Ascending aorta (tissue), 2 donors: ENCODE measurements at regions not wholly inside any gene's neighbourhood (a gene's known extent, or its start where the extent isn't known, plus 50 kb on each side); places are given as distances from the start of the nearest gene placed in this dataset.

Source experiments
- DNase-seq, 2 donors: peaks; one replicate each; pipeline ENCODE4 v3.0.0-alpha.2; 2019; ENCODE audit warnings: low spot score in 2 of 2
- H3K27ac ChIP-seq, 2 donors: fragments of 200-600 bp; sonication (generic); one replicate each; pipeline ENCODE4 v1.5.1; 2016 to 2017; ENCODE audit warnings: mild to moderate bottlenecking in 1 of 2
- H3K27me3 ChIP-seq: fragments of 200-600 bp; sonication (generic); one replicate; pipeline ENCODE4 v1.5.1; 2017
- H3K36me3 ChIP-seq, 2 donors: fragments of 200-600 bp; sonication (generic); one replicate each; pipeline ENCODE4 v1.5.1; 2016
- H3K4me1 ChIP-seq, 2 donors: fragments of 200-600 bp; sonication (generic); one replicate each; pipeline ENCODE4 v1.5.1; 2016 to 2017; ENCODE audit warnings: mild to moderate bottlenecking in 1 of 2
- H3K4me3 ChIP-seq, 2 donors: fragments of 200-600 bp; sonication (generic); one replicate each; pipeline ENCODE4 v1.5.1; 2016 to 2017; ENCODE audit warnings: mild to moderate bottlenecking in 1 of 2
- H3K9me3 ChIP-seq, 2 donors: fragments of 200-600 bp; sonication (generic); one replicate each; pipeline ENCODE4 v1.5.1; 2016
- CTCF ChIP-seq, 3 experiments: fragments of 200-600 bp in 2 of 3; fragments of 450-650 bp in 1 of 3; sonication (generic) in 2 of 3; IDR thresholded peaks; one replicate each; pipeline ENCODE4 v1.5.1; 2016 to 2019; ENCODE audit warnings: antibody characterized with exemption in 3 of 3, mild to moderate bottlenecking in 1 of 3, moderate library complexity in 1 of 3
- intact Hi-C: fragments of 100-400 bp; cut with DNase I; formaldehyde crosslinking; loops from one replicate; pipeline ENCODE4 v1.15.1; 2023

GRCh38 chr9:108688676-108689075, 167.1 kb downstream of the ACTL7B start:
- intact Hi-C loops, result no loop called here
- Histone ChIP-seq H3K4me1 (no peaks in the 10 kb centered on the region), H3K27ac (no peak overlapping the region), H3K4me3 (no peak overlapping the region), H3K27me3 (no peaks in the 10 kb centered on the region), H3K36me3 (no peaks in the 10 kb centered on the region), H3K9me3 (peaks cover 0 to 9% of the 10 kb centered on the region in 2 donors)
- no peak for DNase-seq
- no peak for TF ChIP-seq CTCF (IDR thresholded peaks at IDR 0.05)

- Histone ChIP-seq H3K4me1 (no peaks in the 10 kb centered on the region), H3K4me3 (no peak overlapping the region), H3K9me3 (peaks cover 0 to 9% of the 10 kb centered on the region in 2 donors), H3K27me3 (no peaks in the 10 kb centered on the region), H3K27ac (no peak overlapping the region), H3K36me3 (no peaks in the 10 kb centered on the region)
- intact Hi-C loops, result no loop called here
- TF ChIP-seq CTCF (IDR thresholded peaks at IDR 0.05), result no peak
- no peak for DNase-seq
Measured at GRCh38 chr9:108688051-108688450, 167.7 kb downstream of the ACTL7B start.

GRCh38 chr9:108687006-108687987, 168.5 kb downstream of the ACTL7B start:
- Histone ChIP-seq H3K9me3 (peaks cover 0 to 9% of the 10 kb centered on the region in 2 donors), H3K27ac (no peak overlapping the region), H3K27me3 (no peaks in the 10 kb centered on the region), H3K36me3 (no peaks in the 10 kb centered on the region), H3K4me1 (no peaks in the 10 kb centered on the region), H3K4me3 (no peak overlapping the region)
- no peak for TF ChIP-seq CTCF (IDR thresholded peaks at IDR 0.05)
- no peak for DNase-seq
- intact Hi-C loops, result no loop called here

GRCh38 chr9:108684288-108685025, 171.3 kb downstream of the ACTL7B start:
- TF ChIP-seq CTCF (IDR thresholded peaks at IDR 0.05), result no peak
- Histone ChIP-seq H3K27ac (no peak overlapping the region), H3K4me3 (no peak overlapping the region), H3K36me3 (no peaks in the 10 kb centered on the region), H3K27me3 (no peaks in the 10 kb centered on the region), H3K9me3 (peaks cover 0 to 8% of the 10 kb centered on the region in 2 donors), H3K4me1 (no peaks in the 10 kb centered on the region)
- no peak for DNase-seq
- intact Hi-C loops, result no loop called here

- Histone ChIP-seq H3K27ac (no peak overlapping the region), H3K36me3 (no peaks in the 10 kb centered on the region), H3K4me1 (no peaks in the 10 kb centered on the region), H3K4me3 (no peak overlapping the region), H3K27me3 (no peaks in the 10 kb centered on the region), H3K9me3 (no peaks in the 10 kb centered on the region)
- intact Hi-C loops, result no loop called here
- DNase-seq, result no peak
- no peak for TF ChIP-seq CTCF (IDR thresholded peaks at IDR 0.05)
Measured at GRCh38 chr9:108683245-108683644, 172.5 kb downstream of the ACTL7B start.
